ENCODE measurements at regions not wholly inside any gene's neighbourhood (a gene's known extent, or its start where the extent isn't known, plus 50 kb on each side); places are given as distances from the start of the nearest gene placed in this dataset.

- TF ChIP-seq, protein P1, sequence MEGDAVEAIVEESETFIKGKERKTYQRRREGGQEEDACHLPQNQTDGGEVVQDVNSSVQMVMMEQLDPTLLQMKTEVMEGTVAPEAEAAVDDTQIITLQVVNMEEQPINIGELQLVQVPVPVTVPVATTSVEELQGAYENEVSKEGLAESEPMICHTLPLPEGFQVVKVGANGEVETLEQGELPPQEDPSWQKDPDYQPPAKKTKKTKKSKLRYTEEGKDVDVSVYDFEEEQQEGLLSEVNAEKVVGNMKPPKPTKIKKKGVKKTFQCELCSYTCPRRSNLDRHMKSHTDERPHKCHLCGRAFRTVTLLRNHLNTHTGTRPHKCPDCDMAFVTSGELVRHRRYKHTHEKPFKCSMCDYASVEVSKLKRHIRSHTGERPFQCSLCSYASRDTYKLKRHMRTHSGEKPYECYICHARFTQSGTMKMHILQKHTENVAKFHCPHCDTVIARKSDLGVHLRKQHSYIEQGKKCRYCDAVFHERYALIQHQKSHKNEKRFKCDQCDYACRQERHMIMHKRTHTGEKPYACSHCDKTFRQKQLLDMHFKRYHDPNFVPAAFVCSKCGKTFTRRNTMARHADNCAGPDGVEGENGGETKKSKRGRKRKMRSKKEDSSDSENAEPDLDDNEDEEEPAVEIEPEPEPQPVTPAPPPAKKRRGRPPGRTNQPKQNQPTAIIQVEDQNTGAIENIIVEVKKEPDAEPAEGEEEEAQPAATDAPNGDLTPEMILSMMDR (IDR thresholded peaks at IDR 0.05; ENCODE audit: insufficient read depth, low read depth, low read length) = no peak
- DNase-seq (ENCODE audit: low read depth) = no peak
- Histone ChIP-seq H3K27me3 (ENCODE audit: control insufficient read depth, insufficient read depth, low read length) (no peaks in the 10 kb centered on the region), H3K4me3 (ENCODE audit: low read depth, low read length) (no peak overlapping the region), H3K36me3 (ENCODE audit: control insufficient read depth, insufficient read depth, low read length) (no peaks in the 10 kb centered on the region)
- POLR2A ChIA-PET = no interaction called here
- CTCF ChIA-PET = interaction anchor here (0.9 kb wide), 1 partner anchor 11 kb away, joined by 4 read pairs; no protein-coding TSS in a partner anchor
Observed at GRCh38 chr1:234705615-234706014, 95.6 kb upstream of the IRF2BP2 start.

DNA sequence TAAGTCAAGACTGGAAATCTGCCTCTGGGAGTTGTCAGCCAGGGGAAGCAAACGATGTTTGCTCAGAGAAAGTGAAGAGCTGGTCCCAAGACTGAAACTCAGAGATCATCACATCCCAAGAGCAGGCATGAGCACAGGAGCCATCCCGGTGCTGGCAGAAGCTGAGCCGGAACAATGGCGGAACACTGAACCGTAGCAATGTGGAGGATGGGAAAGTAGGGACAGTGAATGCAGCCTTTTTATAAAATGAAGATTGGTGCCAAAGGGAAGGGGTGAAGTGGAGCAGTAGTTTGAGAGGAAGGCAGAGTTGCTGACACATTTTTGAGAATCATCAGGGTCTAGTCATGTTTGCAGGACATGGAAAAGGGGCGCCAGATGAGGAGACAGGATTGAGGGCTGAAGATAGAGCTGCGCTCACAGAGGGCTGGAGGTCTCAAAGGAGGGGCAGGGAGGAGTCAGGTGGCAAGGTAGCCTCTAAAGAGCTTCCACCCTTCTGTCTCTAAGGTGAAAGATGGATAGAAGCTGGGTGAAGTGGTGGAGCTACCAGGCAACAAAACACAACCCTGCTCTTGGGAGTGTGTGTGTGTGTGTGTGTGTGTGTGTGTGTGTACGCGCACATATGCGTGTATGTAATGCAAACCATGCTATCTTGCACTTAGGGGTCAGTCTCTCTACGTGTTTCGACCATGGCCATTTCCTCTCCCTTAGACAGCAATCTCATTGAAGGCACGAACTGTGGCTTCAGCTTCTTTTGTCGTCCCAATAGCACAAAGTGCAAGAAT, 94.3 kb upstream of the IRF2BP2 start:
- Histone ChIP-seq H3K36me3 (ENCODE audit: control insufficient read depth, insufficient read depth, low read length) (no peaks in the 10 kb centered on the region), H3K4me3 (ENCODE audit: low read depth, low read length) (no peak overlapping the region), H3K27me3 (ENCODE audit: control insufficient read depth, insufficient read depth, low read length) (no peaks in the 10 kb centered on the region)
- ChIA-PET CTCF (no interaction called here), POLR2A (no interaction called here)
- TF ChIP-seq, protein P1 (IDR thresholded peaks at IDR 0.05; ENCODE audit: insufficient read depth, low read depth, low read length) = no peak
- DNase-seq (ENCODE audit: low read depth) = no peak

DNA sequence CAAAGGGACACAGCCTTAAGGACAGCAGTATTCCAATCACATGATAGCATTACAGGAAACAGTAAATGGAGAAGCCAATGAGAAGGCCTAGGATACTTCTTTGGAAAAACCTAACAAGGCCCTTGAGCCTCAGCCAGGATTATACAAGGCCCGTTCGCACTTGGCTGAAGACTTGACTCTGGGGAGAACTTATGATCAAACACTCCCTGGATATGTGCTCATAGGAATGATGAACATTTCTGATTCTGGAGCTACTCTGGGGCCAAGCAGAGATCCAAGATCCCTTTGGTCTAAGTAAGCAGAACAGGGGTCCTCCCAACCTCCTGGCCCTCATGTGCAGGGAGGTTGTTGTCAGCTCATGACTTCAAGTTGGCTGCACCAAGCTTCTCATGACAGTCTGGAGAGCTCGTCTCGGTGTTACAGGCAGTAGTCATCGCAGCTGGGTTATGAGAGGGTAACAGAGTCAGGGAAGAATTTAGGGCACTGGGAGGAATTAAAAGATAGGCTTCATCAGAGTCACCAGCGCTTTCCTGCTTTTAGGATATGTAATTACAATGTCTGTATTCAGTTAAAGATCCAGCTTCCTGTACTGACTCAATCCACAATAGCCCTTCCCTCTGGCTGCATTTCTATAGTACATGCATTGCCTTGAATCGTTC, 92.5 kb upstream of the IRF2BP2 start:
- POLR2A ChIA-PET = no interaction called here
- no peak for DNase-seq (ENCODE audit: low read depth)
- H3K4me3 ChIP-seq (ENCODE audit: low read depth, low read length) = no peak overlapping the region
- TF ChIP-seq, protein P1 (IDR thresholded peaks at IDR 0.05; ENCODE audit: insufficient read depth, low read depth, low read length) = no peak
- no peaks in the 10 kb centered on the region for H3K27me3 ChIP-seq (ENCODE audit: control insufficient read depth, insufficient read depth, low read length)
- no peaks in the 10 kb centered on the region for H3K36me3 ChIP-seq (ENCODE audit: control insufficient read depth, insufficient read depth, low read length)
- CTCF ChIA-PET = interaction anchor here (0.7 to 2.4 kb wide), 2 partner anchors 8 to 13 kb away, joined by 4 to 6 read pairs; no protein-coding TSS in a partner anchor

DNA sequence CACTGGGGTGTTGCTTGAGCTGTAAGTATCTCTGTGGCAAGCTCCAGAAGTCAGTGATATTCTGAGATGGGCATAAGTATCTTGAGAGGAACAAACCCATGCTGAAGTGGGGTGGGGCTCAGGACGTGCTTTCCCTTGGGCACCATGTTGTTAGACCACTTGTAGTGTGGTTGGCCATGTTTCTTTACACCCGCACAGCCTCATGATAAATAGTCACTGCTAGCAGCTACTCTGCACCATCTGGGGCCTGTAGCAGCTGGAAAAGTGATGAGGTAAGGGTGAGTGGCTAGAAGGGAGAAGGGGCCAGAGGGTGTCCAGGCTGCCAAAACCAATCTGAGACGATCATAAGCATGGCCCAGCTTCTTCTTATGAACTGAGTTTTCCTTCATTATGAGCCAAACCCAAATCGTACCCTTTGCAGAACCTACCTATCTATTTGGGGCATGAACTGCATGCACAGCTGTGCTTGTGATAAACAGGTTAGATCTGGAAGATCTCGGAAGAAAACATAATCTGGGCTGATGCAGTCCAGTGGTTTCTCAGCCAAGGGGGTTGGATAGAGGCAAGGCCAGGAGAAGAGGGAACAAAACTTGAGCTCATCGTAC, 91.9 kb upstream of the IRF2BP2 start:
- Histone ChIP-seq H3K27me3 (ENCODE audit: control insufficient read depth, insufficient read depth, low read length) (no peaks in the 10 kb centered on the region), H3K4me3 (ENCODE audit: low read depth, low read length) (no peak overlapping the region), H3K36me3 (ENCODE audit: control insufficient read depth, insufficient read depth, low read length) (no peaks in the 10 kb centered on the region)
- DNase-seq (ENCODE audit: low read depth) = no peak
- ChIA-PET CTCF (interaction anchor here (2.4 kb wide), 1 partner anchor 13 kb away, joined by 6 read pairs; no protein-coding TSS in a partner anchor), POLR2A (no interaction called here)
- TF ChIP-seq, protein P1 (IDR thresholded peaks at IDR 0.05; ENCODE audit: insufficient read depth, low read depth, low read length) = no peak

Measured in BJ (cell line).